ENCODE measurements at regions not wholly inside any gene's neighbourhood (a gene's known extent, or its start where the extent isn't known, plus 50 kb on each side); places are given as distances from the start of the nearest gene placed in this dataset.

GRCh38 chr6:168222115-168223043, 97.2 kb downstream of the DACT2 start:
- no peak overlapping the region for H3K4me3 ChIP-seq (ENCODE audit: low read depth, low read length)
- DNase-seq = no peak
- H3K27ac ChIP-seq = no peak overlapping the region
- in situ Hi-C loops (cut with HindIII; ENCODE audit: low pct_ligation_motif_present, low sequenced_read_pairs) = no loop called here
- no peak for TF ChIP-seq CTCF (IDR thresholded peaks at IDR 0.05; ENCODE audit: low read depth, low read length, missing control alignments)
- no peaks in the 10 kb centered on the region for H3K36me3 ChIP-seq (replicated peaks)
- no peaks in the 10 kb centered on the region for H3K27me3 ChIP-seq (replicated peaks)

GRCh38 chr6:168221497-168222079, 98.0 kb downstream of the DACT2 start:
- H3K4me3 ChIP-seq (ENCODE audit: low read depth, low read length) = no peak overlapping the region
- no peaks in the 10 kb centered on the region for H3K36me3 ChIP-seq (replicated peaks)
- no peak overlapping the region for H3K27ac ChIP-seq
- in situ Hi-C loops (cut with HindIII; ENCODE audit: low pct_ligation_motif_present, low sequenced_read_pairs) = no loop called here
- TF ChIP-seq CTCF (IDR thresholded peaks at IDR 0.05; ENCODE audit: low read depth, low read length, missing control alignments) = no peak
- no peak for DNase-seq
- no peaks in the 10 kb centered on the region for H3K27me3 ChIP-seq (replicated peaks)

- no peak for DNase-seq
- no peak overlapping the region for H3K27ac ChIP-seq
- no peaks in the 10 kb centered on the region for H3K36me3 ChIP-seq (replicated peaks)
- in situ Hi-C loops (cut with HindIII; ENCODE audit: low pct_ligation_motif_present, low sequenced_read_pairs) = no loop called here
- no peaks in the 10 kb centered on the region for H3K27me3 ChIP-seq (replicated peaks)
- no peak overlapping the region for H3K4me3 ChIP-seq (ENCODE audit: low read depth, low read length)
- no peak for TF ChIP-seq CTCF (IDR thresholded peaks at IDR 0.05; ENCODE audit: low read depth, low read length, missing control alignments)
Measured at GRCh38 chr6:168221000-168221399, 98.6 kb downstream of the DACT2 start.

- H3K27ac ChIP-seq = no peak overlapping the region
- no peak overlapping the region for H3K4me3 ChIP-seq (ENCODE audit: low read depth, low read length)
- no peaks in the 10 kb centered on the region for H3K36me3 ChIP-seq (replicated peaks)
- no peak for TF ChIP-seq CTCF (IDR thresholded peaks at IDR 0.05; ENCODE audit: low read depth, low read length, missing control alignments)
- H3K27me3 ChIP-seq (replicated peaks) = no peaks in the 10 kb centered on the region
- in situ Hi-C loops (cut with HindIII; ENCODE audit: low pct_ligation_motif_present, low sequenced_read_pairs) = no loop called here
- no peak for DNase-seq
Measured at GRCh38 chr6:168219804-168220203, 99.8 kb downstream of the DACT2 start.

GRCh38 chr6:168218785-168219566, 100.6 kb downstream of the DACT2 start:
- Histone ChIP-seq H3K27ac (no peak overlapping the region), H3K4me3 (ENCODE audit: low read depth, low read length) (no peak overlapping the region), H3K36me3 (replicated peaks) (no peaks in the 10 kb centered on the region), H3K27me3 (replicated peaks) (no peaks in the 10 kb centered on the region)
- in situ Hi-C loops (cut with HindIII; ENCODE audit: low pct_ligation_motif_present, low sequenced_read_pairs) = no loop called here
- no peak for TF ChIP-seq CTCF (IDR thresholded peaks at IDR 0.05; ENCODE audit: low read depth, low read length, missing control alignments)
- DNase-seq = peak; percentile 9

All from brain microvascular endothelial cell (primary cell).